ENCODE measurements at regions not wholly inside any gene's neighbourhood (a gene's known extent, or its start where the extent isn't known, plus 50 kb on each side); places are given as distances from the start of the nearest gene placed in this dataset.

GRCh38 chr1:81381881-81382280 is 418.9 kb upstream of the ADGRL2 start:
- Mint-ChIP-seq H3K9me3 (no peaks in the 10 kb centered on the region), H3K36me3 (ENCODE audit: low read depth) (no peaks in the 10 kb centered on the region), H3K4me1 (peaks cover 12% of the 10 kb centered on the region), H3K27me3 (ENCODE audit: insufficient read depth) (no peaks in the 10 kb centered on the region), H3K27ac (no peak overlapping the region), H3K4me3 (no peak overlapping the region)
- H3K27me3 ChIP-seq (ENCODE audit: control insufficient read depth, insufficient read depth, low read length, poor library complexity, severe bottlenecking) = no peaks in the 10 kb centered on the region
- no peak overlapping the region for H3K4me3 ChIP-seq (ENCODE audit: low read length)
- no peak overlapping the region for H3K9ac ChIP-seq (ENCODE audit: extremely low read depth, low read length, poor library complexity, severe bottlenecking)
- WGBS, 2 experiments (ENCODE audit: insufficient coverage in 1 of 2, insufficient read length in 1 of 2) = 83 to 96% methylated on average over 2 to 5 of the region's 5 CpGs
- no peak for DNase-seq
- H3K36me3 ChIP-seq (ENCODE audit: control insufficient read depth, insufficient read depth, low read length) = no peaks in the 10 kb centered on the region
- TF ChIP-seq CTCF (conservative IDR thresholded peaks at IDR 0.05) = no peak
- H3K9me3 ChIP-seq (ENCODE audit: control insufficient read depth, low read length) = no peaks in the 10 kb centered on the region
- H3K27ac ChIP-seq (ENCODE audit: low read depth, low read length) = peak overlapping the region; percentile 41
- H3K4me1 ChIP-seq (ENCODE audit: control insufficient read depth, insufficient read depth, low read length) = no peaks in the 10 kb centered on the region

- Mint-ChIP-seq H3K27me3 (ENCODE audit: insufficient read depth) (no peaks in the 10 kb centered on the region), H3K9me3 (no peaks in the 10 kb centered on the region), H3K36me3 (ENCODE audit: low read depth) (no peaks in the 10 kb centered on the region), H3K4me3 (no peak overlapping the region), H3K4me1 (peaks cover 12% of the 10 kb centered on the region), H3K27ac (no peak overlapping the region)
- Histone ChIP-seq H3K9ac (ENCODE audit: extremely low read depth, low read length, poor library complexity, severe bottlenecking) (no peak overlapping the region), H3K27ac (ENCODE audit: low read depth, low read length) (no peak overlapping the region), H3K4me3 (ENCODE audit: low read length) (no peak overlapping the region), H3K4me1 (ENCODE audit: control insufficient read depth, insufficient read depth, low read length) (no peaks in the 10 kb centered on the region), H3K9me3 (ENCODE audit: control insufficient read depth, low read length) (no peaks in the 10 kb centered on the region), H3K27me3 (ENCODE audit: control insufficient read depth, insufficient read depth, low read length, poor library complexity, severe bottlenecking) (no peaks in the 10 kb centered on the region), H3K36me3 (ENCODE audit: control insufficient read depth, insufficient read depth, low read length) (no peaks in the 10 kb centered on the region)
- no peak for TF ChIP-seq CTCF (conservative IDR thresholded peaks at IDR 0.05)
- DNase-seq = no peak
- WGBS, 2 experiments (ENCODE audit: insufficient coverage in 1 of 2, insufficient read length in 1 of 2) = no CpG with 5 or more reads among the region's 1 CpG
Observed at GRCh38 chr1:81380436-81380835, 420.3 kb upstream of the ADGRL2 start.

- Histone ChIP-seq H3K9ac (ENCODE audit: extremely low read depth, low read length, poor library complexity, severe bottlenecking) (no peak overlapping the region), H3K36me3 (ENCODE audit: control insufficient read depth, insufficient read depth, low read length) (no peaks in the 10 kb centered on the region), H3K27ac (ENCODE audit: low read depth, low read length) (no peak overlapping the region), H3K4me1 (ENCODE audit: control insufficient read depth, insufficient read depth, low read length) (no peaks in the 10 kb centered on the region), H3K27me3 (ENCODE audit: control insufficient read depth, insufficient read depth, low read length, poor library complexity, severe bottlenecking) (no peaks in the 10 kb centered on the region), H3K9me3 (ENCODE audit: control insufficient read depth, low read length) (no peaks in the 10 kb centered on the region), H3K4me3 (ENCODE audit: low read length) (no peak overlapping the region)
- 89 to 92% methylated on average over 8 of the region's 8 CpGs for WGBS, 2 experiments (ENCODE audit: insufficient coverage in 1 of 2, insufficient read length in 1 of 2)
- no peaks in the 10 kb centered on the region for H3K27me3 Mint-ChIP-seq (ENCODE audit: insufficient read depth)
- H3K27ac Mint-ChIP-seq = no peak overlapping the region
- TF ChIP-seq CTCF (conservative IDR thresholded peaks at IDR 0.05) = no peak
- DNase-seq = no peak
- peaks cover 12% of the 10 kb centered on the region for H3K4me1 Mint-ChIP-seq
- H3K36me3 Mint-ChIP-seq (ENCODE audit: low read depth) = no peaks in the 10 kb centered on the region
- H3K4me3 Mint-ChIP-seq = no peak overlapping the region
- no peaks in the 10 kb centered on the region for H3K9me3 Mint-ChIP-seq
Observed at GRCh38 chr1:81379430-81379829, 421.3 kb upstream of the ADGRL2 start.

Data from endodermal cell (in vitro differentiated cells).